Left ventricle myocardium inferior (tissue), 1 donor: ENCODE measurements at regions not wholly inside any gene's neighbourhood (a gene's known extent, or its start where the extent isn't known, plus 50 kb on each side); places are given as distances from the start of the nearest gene placed in this dataset.

ENCODE experiments used
- DNase-seq: peaks from one replicate; pipeline ENCODE4 v3.0.0-alpha.2; 2020
- H3K27ac ChIP-seq: fragments of 200-600 bp; replicated peaks from 2 replicates; pipeline ENCODE4 v1.8.0; 2021
- H3K27me3 ChIP-seq: fragments of 200-600 bp; 2 replicates; pipeline ENCODE4 v1.8.0; 2021; ENCODE audit warnings: low read depth
- H3K36me3 ChIP-seq: fragments of 200-600 bp; 2 replicates; pipeline ENCODE4 v1.8.0; 2021
- H3K4me1 ChIP-seq: fragments of 200-600 bp; 2 replicates; pipeline ENCODE4 v1.8.0; 2021
- H3K4me3 ChIP-seq: fragments of 200-600 bp; 2 replicates; pipeline ENCODE4 v1.8.0; 2021; ENCODE audit warnings: mild to moderate bottlenecking, moderate library complexity
- H3K9me3 ChIP-seq: fragments of 200-600 bp; replicated peaks from 2 replicates; pipeline ENCODE4 v1.8.0; 2021
- intact Hi-C: fragments of 100-400 bp; cut with micrococcal nuclease; formaldehyde crosslinking; loops from one replicate; pipeline ENCODE4 v1.11.0; 2022
- TF ChIP-seq, protein P1 (sequence below): fragments of 200-600 bp; IDR thresholded peaks from 2 replicates; pipeline ENCODE4 v1.8.0; 2021; ENCODE audit warnings: antibody characterized with exemption, mild to moderate bottlenecking, borderline replicate concordance
- donor health status: DM: no; HTN: yes; CAD: no; lungs with severe emphysema.

DNA sequence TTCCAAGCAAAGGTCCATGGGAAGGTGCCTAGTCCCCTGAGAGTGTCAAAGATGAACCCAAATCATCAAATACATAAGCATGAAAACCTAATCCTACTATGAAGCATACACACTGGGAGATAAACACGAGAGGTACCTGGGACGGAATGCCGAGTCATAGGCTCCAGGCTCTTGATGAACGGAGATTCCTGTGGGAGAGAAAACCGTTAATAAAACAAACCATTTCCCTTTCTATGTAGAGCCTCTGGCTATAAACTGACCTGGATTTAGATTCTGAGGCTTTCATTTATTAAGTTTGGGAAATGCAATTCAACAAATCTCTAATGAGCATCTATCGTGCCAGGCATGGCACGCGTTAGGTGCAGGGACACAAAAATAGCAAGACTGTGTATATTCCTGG lies 206.4 kb upstream of the IL12B start:
- H3K4me3 ChIP-seq: no peak overlapping the region
- DNase-seq: no peak
- no peaks in the 10 kb centered on the region for H3K9me3 ChIP-seq
- H3K27me3 ChIP-seq: no peaks in the 10 kb centered on the region
- H3K27ac ChIP-seq: no peak overlapping the region
- intact Hi-C loops: no loop called here
- H3K36me3 ChIP-seq: no peaks in the 10 kb centered on the region
- H3K4me1 ChIP-seq: no peaks in the 10 kb centered on the region
- TF ChIP-seq, protein P1, sequence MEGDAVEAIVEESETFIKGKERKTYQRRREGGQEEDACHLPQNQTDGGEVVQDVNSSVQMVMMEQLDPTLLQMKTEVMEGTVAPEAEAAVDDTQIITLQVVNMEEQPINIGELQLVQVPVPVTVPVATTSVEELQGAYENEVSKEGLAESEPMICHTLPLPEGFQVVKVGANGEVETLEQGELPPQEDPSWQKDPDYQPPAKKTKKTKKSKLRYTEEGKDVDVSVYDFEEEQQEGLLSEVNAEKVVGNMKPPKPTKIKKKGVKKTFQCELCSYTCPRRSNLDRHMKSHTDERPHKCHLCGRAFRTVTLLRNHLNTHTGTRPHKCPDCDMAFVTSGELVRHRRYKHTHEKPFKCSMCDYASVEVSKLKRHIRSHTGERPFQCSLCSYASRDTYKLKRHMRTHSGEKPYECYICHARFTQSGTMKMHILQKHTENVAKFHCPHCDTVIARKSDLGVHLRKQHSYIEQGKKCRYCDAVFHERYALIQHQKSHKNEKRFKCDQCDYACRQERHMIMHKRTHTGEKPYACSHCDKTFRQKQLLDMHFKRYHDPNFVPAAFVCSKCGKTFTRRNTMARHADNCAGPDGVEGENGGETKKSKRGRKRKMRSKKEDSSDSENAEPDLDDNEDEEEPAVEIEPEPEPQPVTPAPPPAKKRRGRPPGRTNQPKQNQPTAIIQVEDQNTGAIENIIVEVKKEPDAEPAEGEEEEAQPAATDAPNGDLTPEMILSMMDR: no peak

DNA sequence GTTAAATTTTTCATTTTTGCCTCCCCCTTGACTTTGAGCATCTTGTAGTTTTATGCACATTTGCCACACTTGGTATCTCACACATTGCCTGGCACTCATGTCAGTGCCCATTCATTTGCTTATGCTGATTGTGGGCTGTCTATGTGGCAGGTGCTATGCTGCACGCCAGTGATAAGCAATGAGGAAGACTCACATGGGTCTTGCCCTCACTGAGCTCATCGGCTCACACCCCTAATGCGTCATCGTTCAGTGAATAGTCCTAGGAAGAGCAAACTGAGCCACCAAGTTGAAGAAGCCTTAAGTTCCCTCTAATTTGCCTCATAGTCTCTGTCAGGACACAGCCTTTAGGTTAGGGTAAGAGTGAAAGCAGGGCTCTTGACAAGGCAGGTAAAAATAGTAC lies 209.4 kb upstream of the IL12B start:
- Histone ChIP-seq H3K27me3 (no peaks in the 10 kb centered on the region), H3K27ac (no peak overlapping the region), H3K36me3 (no peaks in the 10 kb centered on the region), H3K4me1 (peaks cover 9% of the 10 kb centered on the region), H3K9me3 (no peaks in the 10 kb centered on the region), H3K4me3 (no peak overlapping the region)
- DNase-seq: no peak
- TF ChIP-seq, protein P1: no peak
- intact Hi-C loops: no loop called here

DNA sequence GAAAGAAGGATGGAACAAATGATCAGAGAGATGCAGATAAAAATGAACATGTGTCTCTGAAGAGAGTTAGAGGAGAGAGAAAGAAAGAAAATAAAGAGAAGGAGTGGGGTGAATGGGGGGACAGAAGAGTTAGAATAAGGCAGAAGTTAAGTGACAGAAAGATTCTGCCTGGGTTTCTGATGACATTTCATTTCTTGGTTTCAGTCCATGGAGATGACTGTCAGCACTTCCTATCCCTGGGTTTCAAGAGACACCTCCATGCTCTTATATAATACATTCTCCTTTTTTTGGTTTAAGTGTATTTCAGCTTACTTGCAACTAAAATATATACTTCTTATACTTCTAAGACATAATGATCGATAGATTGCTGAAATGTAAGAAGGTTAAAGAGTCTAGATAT lies 213.0 kb upstream of the IL12B start:
- Histone ChIP-seq H3K4me3 (no peak overlapping the region), H3K4me1 (peaks cover 9% of the 10 kb centered on the region), H3K36me3 (no peaks in the 10 kb centered on the region), H3K27ac (no peak overlapping the region), H3K9me3 (peaks cover 12% of the 10 kb centered on the region), H3K27me3 (no peaks in the 10 kb centered on the region)
- DNase-seq: no peak
- TF ChIP-seq, protein P1: no peak
- intact Hi-C loops: no loop called here

DNA sequence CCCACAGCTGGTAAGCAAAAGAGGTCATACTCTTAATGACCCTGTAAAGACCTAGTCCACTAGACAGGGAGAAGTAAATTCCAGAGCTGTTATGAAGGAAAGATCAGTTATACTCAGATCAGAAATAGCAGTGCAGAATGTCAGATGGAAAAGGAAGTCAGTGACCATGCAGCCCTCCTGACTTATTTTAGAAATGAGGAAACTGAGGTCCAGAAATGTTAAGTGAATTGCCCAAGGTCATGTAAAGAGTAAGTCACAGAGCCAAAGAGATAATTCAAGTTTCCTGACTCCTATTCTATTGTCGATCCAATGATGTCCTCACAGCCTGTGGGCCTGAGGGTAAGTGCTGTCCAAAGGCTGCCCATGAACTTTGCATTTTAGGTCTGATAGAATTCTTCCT lies 214.9 kb upstream of the IL12B start:
- TF ChIP-seq, protein P1: no peak
- Histone ChIP-seq H3K4me1 (peaks cover 9% of the 10 kb centered on the region), H3K27me3 (no peaks in the 10 kb centered on the region), H3K36me3 (no peaks in the 10 kb centered on the region), H3K4me3 (no peak overlapping the region), H3K9me3 (peaks cover 12% of the 10 kb centered on the region), H3K27ac (no peak overlapping the region)
- DNase-seq: no peak
- intact Hi-C loops: no loop called here

DNA sequence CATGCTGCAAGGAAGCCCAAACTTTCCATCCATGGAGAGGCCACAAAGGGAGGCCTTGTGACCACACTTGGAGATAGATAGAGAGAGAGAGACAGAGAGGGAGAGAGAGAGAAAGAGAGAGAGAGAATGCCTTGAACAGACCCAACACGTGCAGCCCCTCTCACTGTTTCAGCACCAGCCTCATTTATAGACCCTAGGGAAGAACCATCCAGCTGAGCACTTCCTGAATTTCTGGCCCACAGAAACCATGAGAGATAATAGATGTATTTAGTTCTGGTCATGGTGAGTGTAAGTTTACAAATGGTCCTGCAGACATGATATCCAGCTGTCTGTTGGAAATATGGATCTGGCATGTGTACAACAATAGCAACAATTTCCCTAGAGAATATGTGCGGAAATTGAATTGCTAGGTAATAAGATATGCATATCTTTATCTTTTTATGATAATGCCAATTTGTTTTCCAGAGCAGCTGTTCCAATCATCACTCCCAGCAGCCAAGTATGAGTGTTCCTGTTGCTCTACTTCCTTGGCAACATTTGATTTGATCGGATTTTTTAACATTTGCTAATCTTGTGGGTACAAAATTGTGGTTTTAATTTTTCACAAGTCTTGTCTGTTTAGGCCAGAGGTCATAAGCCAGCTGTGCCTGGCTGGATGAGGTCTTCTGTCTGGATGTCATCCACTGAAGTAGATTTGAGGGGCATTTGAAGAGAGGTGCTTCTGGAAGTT lies 217.3 kb upstream of the IL12B start:
- Histone ChIP-seq H3K36me3 (no peaks in the 10 kb centered on the region), H3K4me1 (peaks cover 9% of the 10 kb centered on the region), H3K27ac (no peak overlapping the region), H3K4me3 (no peak overlapping the region), H3K9me3 (peaks cover 18% of the 10 kb centered on the region), H3K27me3 (no peaks in the 10 kb centered on the region)
- intact Hi-C loops: no loop called here
- DNase-seq: no peak
- TF ChIP-seq, protein P1: no peak

DNA sequence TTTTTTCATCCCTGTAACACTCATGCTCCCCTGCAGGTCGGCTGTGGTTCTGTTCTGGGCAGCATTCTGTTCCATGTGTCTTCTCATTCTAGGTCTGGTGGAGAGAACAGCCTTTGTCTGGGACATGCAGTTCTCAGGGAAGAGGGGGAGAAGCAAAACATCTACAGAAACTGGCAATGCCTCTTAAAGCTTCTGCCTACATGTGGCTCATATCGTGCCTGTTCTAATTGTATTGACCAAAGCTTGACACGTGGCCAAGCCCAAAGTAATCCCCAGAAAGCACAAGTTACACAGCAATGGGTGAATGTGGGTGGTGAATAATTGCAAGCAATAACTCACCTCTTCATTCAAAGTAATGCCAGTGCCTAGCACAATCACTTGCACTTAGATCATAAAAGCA lies 218.2 kb upstream of the IL12B start:
- Histone ChIP-seq H3K4me1 (no peaks in the 10 kb centered on the region), H3K27ac (no peak overlapping the region), H3K4me3 (no peak overlapping the region), H3K36me3 (no peaks in the 10 kb centered on the region), H3K27me3 (no peaks in the 10 kb centered on the region), H3K9me3 (peaks cover 18% of the 10 kb centered on the region)
- DNase-seq: no peak
- intact Hi-C loops: no loop called here
- TF ChIP-seq, protein P1: no peak
